SIG-M5 treated with dmso at 0.1 percent for 504 hours (cell line): ENCODE measurements at regions not wholly inside any gene's neighbourhood (a gene's known extent, or its start where the extent isn't known, plus 50 kb on each side); places are given as distances from the start of the nearest gene placed in this dataset.
"Not testable (repeated sequence)": the region's sequence is repeated elsewhere in the genome, so short reads cannot be mapped to it uniquely, and the experiment has no call there.

Experiments
- DNase-seq: peaks from one replicate; lab custom pipeline; 2025; ENCODE audit not compliant: unreplicated experiment; lab: John Stamatoyannopoulos, UW

- DNase-seq, result no peak
Measured at GRCh38 chrX:104391906-104392305, 137.2 kb upstream of the ESX1 start.

- no peak for DNase-seq
Measured at GRCh38 chrX:104376937-104377336, 122.2 kb upstream of the ESX1 start.

- no peak for DNase-seq
Measured at GRCh38 chrX:104372547-104372946, 117.8 kb upstream of the ESX1 start.

DNA sequence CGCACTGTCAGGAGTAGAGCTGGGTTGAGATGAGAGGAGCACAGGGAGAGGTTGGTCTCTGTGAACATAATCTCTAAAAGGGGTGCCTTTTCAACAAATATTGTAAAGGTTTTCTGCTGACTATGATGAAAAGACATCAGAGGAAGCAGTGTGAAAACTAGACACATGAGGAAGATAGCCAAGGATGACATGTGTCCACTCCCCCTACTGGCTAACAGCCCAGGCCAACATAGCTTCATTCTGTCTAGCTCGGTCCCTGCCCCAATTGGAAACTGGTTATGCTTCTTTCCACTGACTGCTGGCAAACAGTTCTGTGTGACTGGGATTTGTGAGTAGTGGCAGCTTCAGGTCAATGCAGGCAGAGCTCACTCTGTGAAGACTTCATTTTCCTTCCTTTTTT, 115.4 kb upstream of the ESX1 start:
- peak; percentile 27 for DNase-seq

DNA sequence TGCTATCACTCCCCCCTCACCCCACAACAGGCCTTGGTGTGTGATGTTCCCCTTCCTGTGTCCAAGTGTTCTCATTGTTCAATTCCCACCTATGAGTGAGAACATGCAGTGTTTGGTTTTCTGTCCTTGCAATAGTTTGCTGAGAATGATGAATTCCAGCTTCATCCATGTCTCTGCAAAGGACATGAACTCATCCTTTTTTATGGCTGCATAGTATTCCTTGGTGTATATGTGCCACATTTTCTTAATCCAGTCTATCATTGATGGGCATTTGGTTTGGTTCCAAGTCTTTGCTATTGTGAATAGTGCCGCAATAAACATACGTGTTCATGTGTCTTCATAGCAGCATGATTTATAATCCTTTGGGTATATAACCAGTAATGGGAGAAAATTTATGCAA, 106.0 kb upstream of the ESX1 start:
- DNase-seq, result not testable (repeated sequence)

DNA sequence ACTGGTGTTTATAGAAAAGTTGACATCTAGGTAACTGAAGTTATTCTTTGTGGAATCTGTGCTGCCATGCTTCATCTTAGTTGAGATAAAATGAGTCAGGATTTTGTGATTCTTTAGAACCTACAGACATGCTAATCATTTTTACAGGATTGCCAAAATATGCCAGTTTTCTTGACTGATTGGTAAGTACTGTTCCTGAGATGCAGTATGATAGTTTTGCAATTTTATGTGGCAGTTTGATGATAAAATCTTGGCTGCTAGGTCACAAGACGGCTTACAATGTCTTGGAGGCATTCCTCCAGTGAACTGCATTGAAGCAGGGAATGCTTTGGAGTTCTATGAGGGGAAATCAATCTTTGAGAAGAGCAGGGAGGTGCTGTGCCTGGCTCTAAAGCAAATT, 104.4 kb upstream of the ESX1 start:
- no peak for DNase-seq

- DNase-seq, result peak; percentile 6
Measured at GRCh38 chrX:104351173-104351769, 96.5 kb upstream of the ESX1 start.

GRCh38 chrX:104347860-104348259, 93.1 kb upstream of the ESX1 start:
- no peak for DNase-seq

- peak; percentile 49 for DNase-seq
Measured at GRCh38 chrX:104343428-104344129, 88.8 kb upstream of the ESX1 start.

DNA sequence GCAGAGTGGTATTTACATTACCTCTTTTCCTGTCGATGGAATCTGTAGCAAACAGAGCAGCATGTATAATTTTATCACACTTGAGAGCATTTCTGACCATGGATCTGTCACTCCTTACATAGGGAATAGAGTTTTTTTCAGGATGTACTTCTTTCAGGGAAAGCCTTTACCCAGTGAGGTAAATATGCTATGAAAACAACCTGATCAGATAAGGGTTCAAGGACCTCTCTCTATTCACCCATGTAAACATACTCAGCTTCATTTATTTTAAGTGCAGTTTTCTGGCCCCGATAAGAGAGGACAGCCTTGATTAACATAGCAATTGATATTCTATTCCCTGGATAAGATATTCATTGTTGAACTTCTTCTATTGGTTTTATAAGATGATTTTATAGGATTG, 87.3 kb upstream of the ESX1 start:
- DNase-seq, result no peak

- no peak for DNase-seq
Measured at GRCh38 chrX:104335756-104336155, 81.0 kb upstream of the ESX1 start.

DNA sequence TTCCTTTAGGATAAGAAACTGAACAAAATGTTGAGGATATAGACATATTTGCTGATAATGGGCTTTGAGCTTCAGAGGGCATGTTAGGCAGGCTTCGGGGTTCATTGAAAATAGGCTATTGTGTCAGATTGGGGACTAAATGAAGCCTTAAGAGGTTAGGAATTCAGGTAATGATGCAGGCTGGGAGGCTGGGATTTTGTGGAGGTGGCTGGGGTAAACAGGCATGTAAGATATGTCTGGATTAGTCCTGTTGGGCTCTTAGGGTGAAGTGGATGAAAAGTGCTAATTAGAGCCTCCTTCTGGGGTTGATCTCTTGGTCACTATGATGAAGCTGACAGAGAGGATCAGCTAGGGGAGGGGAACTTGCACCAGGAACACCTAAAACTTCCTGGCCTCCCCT, 80.2 kb upstream of the ESX1 start:
- DNase-seq, result no peak

DNA sequence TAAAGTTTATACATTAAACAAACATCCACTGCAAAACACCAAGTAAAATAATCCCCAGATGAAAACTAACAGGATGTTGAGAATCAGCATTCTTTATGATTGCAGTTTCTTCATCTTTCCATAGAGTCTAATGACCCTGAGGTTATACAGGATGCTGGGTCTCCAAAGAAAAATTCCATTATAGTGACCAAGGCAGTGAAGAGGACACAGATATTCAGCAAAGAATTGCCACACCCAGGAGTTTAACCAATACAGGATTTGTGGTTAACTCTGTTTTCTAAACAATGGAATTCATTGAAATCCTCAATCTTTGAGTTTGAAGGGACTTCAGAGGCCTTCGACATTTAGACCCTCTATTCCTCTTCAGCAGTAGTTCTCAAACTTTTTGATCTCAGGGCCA, 76.2 kb upstream of the ESX1 start:
- DNase-seq, result no peak

GRCh38 chrX:104329731-104330130, 75.0 kb upstream of the ESX1 start:
- no peak for DNase-seq

- DNase-seq, result no peak
Measured at GRCh38 chrX:104325213-104325585, 70.5 kb upstream of the ESX1 start.

- DNase-seq, result no peak
Measured at GRCh38 chrX:104324461-104325212, 69.9 kb upstream of the ESX1 start.

DNA sequence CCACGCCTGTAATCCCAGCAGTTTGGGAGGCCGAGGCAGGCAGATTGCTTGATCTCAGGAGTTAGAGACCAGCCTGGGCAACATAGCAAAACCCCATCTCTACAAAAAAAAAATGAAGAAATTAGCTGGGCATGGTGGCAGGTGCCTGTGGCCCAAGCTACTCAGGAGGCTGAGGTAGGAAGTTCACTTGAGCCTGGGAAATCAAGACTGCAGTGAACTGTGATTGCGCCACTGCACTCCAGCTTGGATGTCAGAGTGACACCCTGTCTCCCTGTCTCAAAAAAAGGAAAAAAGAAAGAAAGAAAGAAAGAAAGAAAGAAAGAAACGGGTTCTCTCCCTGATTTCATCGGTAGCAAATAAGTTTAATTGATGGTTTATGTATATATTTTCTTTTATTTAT, 64.6 kb upstream of the ESX1 start:
- no peak for DNase-seq

DNA sequence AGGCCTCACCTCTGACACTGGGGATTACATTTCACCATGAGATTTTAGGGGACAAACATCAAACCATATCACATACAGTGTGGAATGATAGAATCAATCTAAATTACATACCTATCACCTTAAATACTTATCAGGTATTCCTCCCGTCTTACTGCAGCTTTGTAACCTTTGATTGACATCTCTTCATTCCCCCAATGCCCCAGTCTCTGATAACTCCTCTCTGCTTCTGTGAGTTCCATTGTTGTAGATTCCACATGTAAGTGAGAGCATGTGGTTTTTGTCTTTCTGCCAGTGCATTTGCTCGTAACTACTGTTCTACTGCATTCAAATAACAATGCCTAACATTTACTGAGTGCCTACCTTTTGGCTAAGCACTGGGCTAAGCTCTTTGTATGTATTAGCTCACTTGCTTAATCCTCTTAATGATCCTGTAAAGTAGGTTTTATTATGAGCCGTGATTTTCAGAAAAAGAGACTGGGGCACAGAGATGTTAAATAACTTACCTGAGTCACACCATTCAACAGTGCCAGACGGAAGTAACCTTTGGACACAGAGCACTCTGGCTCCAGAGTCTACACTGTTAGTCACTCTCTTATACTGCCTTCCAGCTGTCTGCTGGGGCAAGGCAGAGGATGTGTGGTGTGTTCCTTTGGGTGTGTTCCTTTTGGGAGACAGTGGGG, 63.7 kb upstream of the ESX1 start:
- DNase-seq, result no peak

GRCh38 chrX:104316739-104317138, 62.0 kb upstream of the ESX1 start:
- no peak for DNase-seq

- DNase-seq, result no peak
Measured at GRCh38 chrX:104315555-104315954, 60.8 kb upstream of the ESX1 start.

DNA sequence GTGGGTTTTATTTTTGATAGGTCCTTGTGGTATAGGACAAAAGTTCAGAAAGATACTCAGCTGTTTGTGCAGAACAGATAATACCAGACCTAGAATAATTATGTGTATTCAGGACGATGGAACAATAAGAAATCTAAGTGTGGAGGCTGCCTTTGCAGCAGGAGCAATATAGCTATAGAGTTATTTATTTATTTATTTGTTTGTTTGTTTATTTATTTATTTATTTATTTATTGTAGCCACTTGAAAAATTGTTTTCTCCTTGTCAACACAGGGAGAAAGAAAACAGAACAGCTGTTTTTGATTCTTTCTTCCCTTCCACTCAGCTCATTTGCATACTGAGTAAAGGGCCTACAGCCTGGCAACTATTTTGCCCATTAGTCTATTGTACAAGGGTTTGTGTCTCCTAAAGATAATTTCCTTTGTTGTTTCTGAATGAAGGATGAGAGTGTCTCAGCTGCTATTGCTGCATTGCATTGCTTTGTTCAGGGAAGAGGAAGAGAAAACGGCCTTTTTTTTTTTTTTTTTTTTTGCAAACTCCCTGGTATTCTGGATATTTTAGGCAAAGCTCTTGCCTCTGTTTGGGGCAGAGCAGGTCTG, 56.0 kb upstream of the ESX1 start:
- no peak for DNase-seq
